HG03025 (cell line): ENCODE measurements at regions not wholly inside any gene's neighbourhood (a gene's known extent, or its start where the extent isn't known, plus 50 kb on each side); places are given as distances from the start of the nearest gene placed in this dataset.

ENCODE experiments used
- ATAC-seq: cut with Tn5 transposase; IDR thresholded peaks from one replicate; pipeline ENCODE4 v1.9.1; 2021; ENCODE audit warnings: mild to moderate bottlenecking, moderate library complexity; ENCODE audit not compliant: unreplicated experiment, low FRiP score

DNA sequence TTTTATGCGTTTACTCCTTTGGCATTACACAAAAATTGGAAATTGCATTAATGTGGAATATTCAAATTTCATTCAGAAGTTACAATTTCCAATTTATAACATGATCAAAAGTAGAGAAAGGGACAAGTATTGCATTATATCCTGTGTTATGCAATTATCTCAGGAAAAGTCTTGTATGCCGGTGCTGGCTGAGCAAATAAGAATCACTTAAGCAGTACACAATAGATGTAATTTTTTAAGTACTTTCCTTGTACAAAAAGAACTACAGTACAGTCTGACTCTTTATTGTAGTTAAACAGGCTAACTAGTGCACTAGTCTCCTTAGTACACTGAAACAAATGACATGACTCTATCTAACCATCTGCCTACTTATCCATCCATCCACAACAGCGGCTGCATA is 493.2 kb upstream of the KCNMB2 start:
- ATAC-seq: no peak

DNA sequence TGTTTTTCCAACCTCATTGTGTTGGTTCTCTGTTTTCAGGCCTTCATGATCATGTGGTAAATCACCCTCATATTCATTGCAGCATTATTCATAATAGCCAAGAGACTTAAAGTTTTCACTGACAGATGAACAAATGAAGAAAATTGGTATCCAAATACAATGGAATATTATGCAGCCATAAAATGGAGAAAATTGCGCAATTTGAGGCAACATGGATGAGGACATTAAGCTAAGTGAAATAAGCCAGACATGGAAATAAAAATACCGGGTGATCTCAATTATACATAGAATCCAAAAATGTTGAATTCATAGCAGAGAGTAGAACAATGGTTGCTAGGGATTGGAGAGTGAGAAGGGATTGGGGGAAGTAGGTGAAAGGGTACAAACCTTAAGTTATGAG is 491.9 kb upstream of the KCNMB2 start:
- no peak for ATAC-seq

- no peak for ATAC-seq
Observed at GRCh38 chr3:178047496-178047895, 488.7 kb upstream of the KCNMB2 start.

DNA sequence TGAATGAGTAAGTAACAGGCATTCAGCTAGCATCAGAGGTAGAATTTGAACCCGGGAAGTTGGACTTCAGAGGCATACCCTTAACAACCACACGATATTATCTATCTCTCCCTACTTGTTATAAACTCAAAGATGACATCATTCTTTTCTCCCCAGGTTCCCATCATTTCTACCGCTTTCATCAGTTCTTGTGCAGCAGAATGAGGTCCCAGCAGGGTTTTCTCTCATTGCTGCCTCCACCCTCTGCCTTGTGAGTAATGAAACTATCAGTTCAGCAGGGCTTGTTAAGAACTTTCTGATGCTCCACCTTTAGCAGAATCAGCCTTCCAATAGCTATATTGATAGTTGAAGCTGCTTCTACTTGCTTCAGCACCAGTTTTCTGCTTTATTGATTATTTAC is 487.5 kb upstream of the KCNMB2 start:
- ATAC-seq: no peak

- ATAC-seq: no peak
Observed at GRCh38 chr3:178054471-178054870, 481.8 kb upstream of the KCNMB2 start.

- ATAC-seq: no peak
Observed at GRCh38 chr3:178055939-178056338, 480.3 kb upstream of the KCNMB2 start.

GRCh38 chr3:178056868-178057267 is 479.4 kb upstream of the KCNMB2 start:
- no peak for ATAC-seq

GRCh38 chr3:178058629-178059028 is 477.6 kb upstream of the KCNMB2 start:
- ATAC-seq: no peak

DNA sequence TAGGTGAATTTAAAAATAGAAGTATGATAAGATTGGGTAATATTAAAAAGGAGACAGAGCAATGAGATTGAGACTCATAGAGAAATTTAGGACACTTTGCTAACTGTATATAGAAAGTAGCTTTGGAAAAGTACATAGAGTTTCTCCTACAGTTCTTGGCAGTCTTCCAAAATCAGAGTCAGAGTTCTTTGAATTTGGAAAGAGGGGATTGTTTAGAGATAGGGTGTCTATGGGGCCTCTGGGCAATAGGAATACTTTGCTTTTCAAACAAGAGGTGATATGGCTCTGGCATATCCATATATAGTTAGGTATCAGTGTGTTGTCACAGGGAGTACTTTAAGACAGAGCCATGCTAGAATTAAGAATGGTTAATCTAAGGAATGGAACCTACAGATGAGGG is 477.1 kb upstream of the KCNMB2 start:
- ATAC-seq: no peak

GRCh38 chr3:178059836-178060235 is 476.4 kb upstream of the KCNMB2 start:
- ATAC-seq: no peak

- ATAC-seq: no peak
Observed at GRCh38 chr3:178060407-178060806, 475.8 kb upstream of the KCNMB2 start.

- ATAC-seq: no peak
Observed at GRCh38 chr3:178062126-178062525, 474.1 kb upstream of the KCNMB2 start.

GRCh38 chr3:178063461-178063860 is 472.8 kb upstream of the KCNMB2 start:
- no peak for ATAC-seq

DNA sequence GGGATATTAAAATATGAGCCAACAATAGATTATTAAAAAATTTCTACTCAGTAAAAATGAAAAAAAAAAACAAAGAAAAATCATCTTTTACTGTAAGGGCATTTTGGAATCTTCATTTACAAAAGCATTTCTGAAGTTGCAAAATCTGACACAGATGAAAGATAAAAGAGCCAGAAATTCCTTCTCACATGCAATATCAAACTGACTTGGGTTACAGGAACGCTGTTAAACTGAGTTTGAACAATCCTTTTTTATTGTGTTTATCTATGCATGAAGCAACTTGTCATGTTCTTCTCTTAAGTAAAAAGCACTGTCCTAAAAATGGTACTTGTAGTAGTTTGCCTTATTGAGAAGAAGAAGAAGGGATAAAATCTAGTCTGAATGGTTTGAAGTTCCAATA is 468.5 kb upstream of the KCNMB2 start:
- ATAC-seq: no peak

GRCh38 chr3:178072391-178073305 is 463.6 kb upstream of the KCNMB2 start:
- no peak for ATAC-seq

GRCh38 chr3:178073366-178073765 is 462.9 kb upstream of the KCNMB2 start:
- no peak for ATAC-seq

- no peak for ATAC-seq
Observed at GRCh38 chr3:178075344-178075743, 460.9 kb upstream of the KCNMB2 start.

DNA sequence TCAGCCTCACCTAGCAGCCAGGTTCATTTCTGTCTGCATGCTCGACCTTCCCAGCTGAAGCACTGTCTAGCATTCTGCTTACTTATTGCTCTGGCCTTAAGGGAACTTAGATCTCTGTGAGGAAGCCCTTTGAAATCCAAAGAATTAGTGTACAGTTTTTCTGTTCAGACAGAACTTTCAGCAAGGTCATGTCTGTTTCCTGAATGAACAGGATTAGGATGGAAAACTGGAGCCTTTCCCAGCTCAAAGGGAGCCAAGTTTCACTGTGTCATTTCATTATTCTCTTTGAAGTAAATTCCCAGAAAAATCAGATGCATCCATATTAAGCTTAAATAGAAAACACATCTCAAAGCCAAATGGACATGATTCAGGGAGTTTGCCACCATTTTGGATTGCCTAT is 457.3 kb upstream of the KCNMB2 start:
- no peak for ATAC-seq

GRCh38 chr3:178079966-178080365 is 456.3 kb upstream of the KCNMB2 start:
- no peak for ATAC-seq

- no peak for ATAC-seq
Observed at GRCh38 chr3:178082326-178082906, 453.8 kb upstream of the KCNMB2 start.

- ATAC-seq: no peak
Observed at GRCh38 chr3:178083906-178084866, 452.1 kb upstream of the KCNMB2 start.
